Smooth muscle cell (in vitro differentiated cells): ENCODE measurements at regions not wholly inside any gene's neighbourhood (a gene's known extent, or its start where the extent isn't known, plus 50 kb on each side); places are given as distances from the start of the nearest gene placed in this dataset.

Experiments used
- DNase-seq: peaks from one replicate; lab custom pipeline; 2025; ENCODE audit not compliant: unreplicated experiment; lab: John Stamatoyannopoulos, UW
- H2AFZ ChIP-seq: fragments of 200-600 bp; sonication (generic); 2 replicates; pipeline ENCODE4 v1.6.0; 2016; ENCODE audit warnings: antibody characterized with exemption, low read depth, mild to moderate bottlenecking
- H3F3A ChIP-seq: fragments of 200-600 bp; sonication (generic); 2 replicates; pipeline ENCODE4 v1.6.0; 2017; ENCODE audit warnings: antibody characterized with exemption, low read depth
- H3K27ac ChIP-seq: fragments of 200-600 bp; sonication (generic); 2 replicates; pipeline ENCODE4 v1.5.1; 2016; ENCODE audit warnings: low read depth, mild to moderate bottlenecking
- H3K27me3 ChIP-seq: fragments of 200-600 bp; sonication (generic); 2 replicates; pipeline ENCODE4 v1.6.1; 2016; ENCODE audit warnings: low read depth, mild to moderate bottlenecking
- H3K36me3 ChIP-seq: fragments of 200-600 bp; sonication (generic); 2 replicates; pipeline ENCODE4 v1.5.1; 2016; ENCODE audit warnings: low read depth
- H3K4me1 ChIP-seq: fragments of 200-600 bp; sonication (generic); 2 replicates; pipeline ENCODE4 v1.5.1; 2016; ENCODE audit warnings: low read depth
- H3K4me2 ChIP-seq: fragments of 200-600 bp; sonication (generic); 2 replicates; pipeline ENCODE4 v1.6.0; 2016; ENCODE audit warnings: mild to moderate bottlenecking
- H3K4me3 ChIP-seq: fragments of 200-600 bp; sonication (generic); 2 replicates; pipeline ENCODE4 v1.5.1; 2016; ENCODE audit warnings: mild to moderate bottlenecking
- H3K79me2 ChIP-seq: fragments of 200-600 bp; sonication (generic); 2 replicates; pipeline ENCODE4 v1.6.0; 2016; ENCODE audit warnings: low read depth, mild to moderate bottlenecking
- H3K9ac ChIP-seq: fragments of 200-600 bp; sonication (generic); 2 replicates; pipeline ENCODE4 v1.6.0; 2016; ENCODE audit warnings: low read depth
- H3K9me3 ChIP-seq: fragments of 200-600 bp; sonication (generic); replicated peaks from 2 replicates; pipeline ENCODE4 v1.5.1; 2016; ENCODE audit warnings: low read depth
- H4K20me1 ChIP-seq: fragments of 200-600 bp; sonication (generic); 2 replicates; pipeline ENCODE4 v1.6.0; 2016; ENCODE audit warnings: low read depth
- WGBS: methylation state at CpG from one replicate; pipeline ENCODE4 v1.1.7; 2016; ENCODE audit warnings: low lambda C conversion rate; 5-methylcytosine and 5-hydroxymethylcytosine counted together
- TF ChIP-seq, protein P1 (sequence below): fragments of 200-600 bp; sonication (generic); IDR thresholded peaks from 2 replicates; pipeline ENCODE4 v1.5.1; 2017; ENCODE audit warnings: borderline replicate concordance, mild to moderate bottlenecking, antibody characterized with exemption; ENCODE audit not compliant: insufficient read depth, poor library complexity, severe bottlenecking

DNA sequence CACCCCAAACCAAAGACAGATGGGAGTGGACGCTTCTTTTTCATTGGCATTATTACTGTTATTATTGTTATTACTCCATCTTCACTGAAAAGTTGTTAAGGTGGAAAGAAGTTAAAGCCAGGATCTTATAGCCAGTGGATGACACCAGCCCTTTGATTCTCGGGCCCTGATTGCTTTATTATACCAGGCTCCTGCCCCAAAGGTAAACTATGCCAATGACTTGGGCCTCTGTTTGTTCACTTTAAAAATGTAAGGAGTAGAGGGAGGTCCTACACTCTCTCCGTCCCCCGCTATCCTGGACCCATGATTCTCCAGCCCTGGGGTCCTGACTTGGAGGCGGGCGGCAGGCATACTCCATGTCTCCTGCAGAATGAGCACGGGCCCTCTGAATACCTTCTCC, 106.8 kb downstream of the TOMM20 start:
- Histone ChIP-seq H3K4me2 (peak overlapping the region; percentile 25), H3K79me2 (no peaks in the 10 kb centered on the region), H3K4me3 (no peak overlapping the region), H4K20me1 (no peaks in the 10 kb centered on the region), H3K4me1 (peaks cover 20% of the 10 kb centered on the region), H3F3A (peaks cover 40% of the 10 kb centered on the region), H2AFZ (no peak overlapping the region), H3K9ac (peak overlapping the region; percentile 47), H3K27ac (peak overlapping the region; percentile 100), H3K36me3 (no peaks in the 10 kb centered on the region), H3K27me3 (no peaks in the 10 kb centered on the region), H3K9me3 (no peaks in the 10 kb centered on the region)
- DNase-seq = no peak
- 96% methylated on average over 7 of the region's 7 CpGs for WGBS
- TF ChIP-seq, protein P1, sequence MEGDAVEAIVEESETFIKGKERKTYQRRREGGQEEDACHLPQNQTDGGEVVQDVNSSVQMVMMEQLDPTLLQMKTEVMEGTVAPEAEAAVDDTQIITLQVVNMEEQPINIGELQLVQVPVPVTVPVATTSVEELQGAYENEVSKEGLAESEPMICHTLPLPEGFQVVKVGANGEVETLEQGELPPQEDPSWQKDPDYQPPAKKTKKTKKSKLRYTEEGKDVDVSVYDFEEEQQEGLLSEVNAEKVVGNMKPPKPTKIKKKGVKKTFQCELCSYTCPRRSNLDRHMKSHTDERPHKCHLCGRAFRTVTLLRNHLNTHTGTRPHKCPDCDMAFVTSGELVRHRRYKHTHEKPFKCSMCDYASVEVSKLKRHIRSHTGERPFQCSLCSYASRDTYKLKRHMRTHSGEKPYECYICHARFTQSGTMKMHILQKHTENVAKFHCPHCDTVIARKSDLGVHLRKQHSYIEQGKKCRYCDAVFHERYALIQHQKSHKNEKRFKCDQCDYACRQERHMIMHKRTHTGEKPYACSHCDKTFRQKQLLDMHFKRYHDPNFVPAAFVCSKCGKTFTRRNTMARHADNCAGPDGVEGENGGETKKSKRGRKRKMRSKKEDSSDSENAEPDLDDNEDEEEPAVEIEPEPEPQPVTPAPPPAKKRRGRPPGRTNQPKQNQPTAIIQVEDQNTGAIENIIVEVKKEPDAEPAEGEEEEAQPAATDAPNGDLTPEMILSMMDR = no peak

DNA sequence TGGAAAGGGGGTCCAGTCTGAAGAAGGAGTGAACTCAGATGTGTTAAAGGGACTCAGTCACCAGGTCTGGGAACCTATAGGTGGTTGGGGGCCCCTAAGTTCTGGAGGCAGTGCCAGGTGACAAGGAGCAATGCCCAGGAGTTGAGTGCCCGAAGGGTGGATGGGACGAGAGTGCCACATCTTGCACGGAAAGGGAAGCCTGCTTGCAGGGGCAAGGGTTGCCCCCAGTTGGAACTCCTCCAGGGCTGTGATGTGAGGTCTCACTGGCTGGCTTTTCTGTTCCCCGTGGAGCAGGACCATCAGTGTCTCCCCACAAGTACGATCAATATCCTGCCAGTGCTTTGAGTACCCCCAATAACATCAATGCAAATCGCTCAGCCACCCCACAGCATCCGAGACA, 107.3 kb downstream of the TOMM20 start:
- Histone ChIP-seq H3K27ac (peak overlapping the region; percentile 100), H3K27me3 (no peaks in the 10 kb centered on the region), H4K20me1 (no peaks in the 10 kb centered on the region), H3K9ac (peak overlapping the region; percentile 47), H3K4me3 (no peak overlapping the region), H3K4me2 (no peak overlapping the region), H3K9me3 (no peaks in the 10 kb centered on the region), H3K79me2 (no peaks in the 10 kb centered on the region), H3K4me1 (peaks cover 20% of the 10 kb centered on the region), H2AFZ (no peak overlapping the region), H3F3A (peaks cover 40% of the 10 kb centered on the region), H3K36me3 (no peaks in the 10 kb centered on the region)
- DNase-seq = no peak
- over 99% methylated on average over 6 of the region's 7 CpGs for whole genome bisulfite sequencing
- TF ChIP-seq, protein P1 = no peak

DNA sequence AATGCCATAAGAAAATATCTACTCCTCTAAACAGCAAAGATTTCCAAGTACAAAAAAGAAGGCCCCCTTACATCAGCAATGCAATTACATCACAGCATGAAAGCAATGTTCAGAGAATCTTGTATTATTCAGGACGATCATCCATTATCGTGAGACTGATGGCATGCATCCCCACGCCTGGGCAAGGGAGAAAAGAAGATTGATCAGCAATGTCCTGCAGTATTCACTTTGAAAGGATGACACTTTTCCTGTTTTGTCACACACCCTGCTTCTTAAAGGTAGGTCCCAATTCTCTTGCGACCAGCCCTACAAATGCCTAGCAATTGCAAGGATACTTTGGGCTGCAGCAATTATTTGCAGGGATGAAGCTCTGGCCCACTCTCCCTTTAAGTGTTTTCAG, 108.7 kb downstream of the TOMM20 start:
- Histone ChIP-seq H3K27ac (peak overlapping the region; percentile 100), H3F3A (peaks cover 40% of the 10 kb centered on the region), H3K36me3 (no peaks in the 10 kb centered on the region), H4K20me1 (no peaks in the 10 kb centered on the region), H3K9me3 (no peaks in the 10 kb centered on the region), H3K9ac (peak overlapping the region; percentile 81), H3K79me2 (no peaks in the 10 kb centered on the region), H3K27me3 (no peaks in the 10 kb centered on the region), H3K4me3 (no peak overlapping the region), H2AFZ (no peak overlapping the region), H3K4me1 (peaks cover 25% of the 10 kb centered on the region), H3K4me2 (peak overlapping the region; percentile 28)
- TF ChIP-seq, protein P1 = no peak
- 79% methylated on average over 4 of the region's 4 CpGs for WGBS
- no peak for DNase-seq

DNA sequence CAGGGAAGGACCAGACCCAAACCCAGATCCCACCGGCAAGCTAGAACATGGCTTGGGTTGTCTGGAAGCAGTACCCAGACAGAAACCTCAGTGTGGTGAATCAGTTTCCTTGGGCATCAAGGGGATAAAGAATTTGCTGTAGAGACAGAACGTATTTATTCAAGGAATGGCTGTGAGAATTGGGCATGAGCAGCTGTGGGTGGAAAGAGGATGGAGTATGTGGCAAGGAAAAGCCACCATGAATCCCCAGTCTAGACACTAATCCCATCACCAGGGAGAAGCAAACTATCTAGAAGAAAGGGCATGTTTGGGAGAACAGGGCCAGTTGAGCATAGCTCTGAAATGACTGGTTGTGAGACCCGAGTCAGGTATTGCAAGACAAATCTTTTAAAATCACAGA, 109.2 kb downstream of the TOMM20 start:
- TF ChIP-seq, protein P1 = no peak
- peaks cover 40% of the 10 kb centered on the region for H3F3A ChIP-seq
- no peaks in the 10 kb centered on the region for H3K9me3 ChIP-seq
- no peaks in the 10 kb centered on the region for H3K36me3 ChIP-seq
- no peak for DNase-seq
- peaks cover 25% of the 10 kb centered on the region for H3K4me1 ChIP-seq
- H3K27me3 ChIP-seq = no peaks in the 10 kb centered on the region
- peak overlapping the region; percentile 100 for H3K27ac ChIP-seq
- H4K20me1 ChIP-seq = no peaks in the 10 kb centered on the region
- peak overlapping the region; percentile 94 for H3K9ac ChIP-seq
- H3K79me2 ChIP-seq = no peaks in the 10 kb centered on the region
- H2AFZ ChIP-seq = no peak overlapping the region
- 26% methylated on average over 3 of the region's 3 CpGs for WGBS
- H3K4me2 ChIP-seq = peak overlapping the region; percentile 37
- H3K4me3 ChIP-seq = no peak overlapping the region
